WTC11 (cell line): ENCODE measurements at regions not wholly inside any gene's neighbourhood (a gene's known extent, or its start where the extent isn't known, plus 50 kb on each side); places are given as distances from the start of the nearest gene placed in this dataset.

ENCODE experiments used
- ZNF121 ChIP-seq: sonication (generic); formaldehyde crosslinking; IDR thresholded peaks from 2 replicates; pipeline ENCODE4 v1.8.0; 2023; ENCODE audit warnings: missing genetic modification reagents
- TF ChIP-seq, protein P1 (sequence below): sonication (generic); formaldehyde crosslinking; IDR thresholded peaks from 2 replicates; pipeline ENCODE4 v1.8.1; 2023; ENCODE audit warnings: mild to moderate bottlenecking, missing genetic modification reagents, moderate library complexity
- TF ChIP-seq, protein P2 (sequence below): fragments of 200-600 bp; IDR thresholded peaks from 2 replicates; pipeline ENCODE4 v1.8.0; 2022; ENCODE audit warnings: antibody characterized with exemption
- TF ChIP-seq, protein P3 (sequence below): sonication (generic); formaldehyde crosslinking; IDR thresholded peaks from 2 replicates; pipeline ENCODE4 v1.8.1; 2022; ENCODE audit warnings: mild to moderate bottlenecking, moderate library complexity, missing genetic modification reagents

DNA sequence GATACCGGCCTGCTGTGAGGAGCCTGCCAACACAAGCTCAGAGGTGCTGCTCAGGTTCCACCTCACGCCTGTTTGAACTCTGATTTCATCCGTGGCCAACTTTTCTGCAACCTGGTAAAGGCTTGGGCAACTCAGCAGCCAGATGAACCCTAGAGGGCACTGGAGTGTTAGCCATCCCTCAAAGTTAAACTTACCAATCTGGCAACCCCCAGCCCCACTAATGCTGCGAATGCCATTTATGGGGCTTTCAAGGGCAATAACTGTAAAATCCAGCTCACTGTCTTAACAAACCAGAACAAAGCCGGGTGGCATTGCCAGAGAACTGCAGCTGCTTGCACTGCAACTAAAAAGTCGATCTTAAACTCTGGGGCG is 105.5 kb downstream of the AXIN2 start:
- TF ChIP-seq, protein P1, sequence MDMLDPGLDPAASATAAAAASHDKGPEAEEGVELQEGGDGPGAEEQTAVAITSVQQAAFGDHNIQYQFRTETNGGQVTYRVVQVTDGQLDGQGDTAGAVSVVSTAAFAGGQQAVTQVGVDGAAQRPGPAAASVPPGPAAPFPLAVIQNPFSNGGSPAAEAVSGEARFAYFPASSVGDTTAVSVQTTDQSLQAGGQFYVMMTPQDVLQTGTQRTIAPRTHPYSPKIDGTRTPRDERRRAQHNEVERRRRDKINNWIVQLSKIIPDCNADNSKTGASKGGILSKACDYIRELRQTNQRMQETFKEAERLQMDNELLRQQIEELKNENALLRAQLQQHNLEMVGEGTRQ = no peak
- TF ChIP-seq, protein P2, sequence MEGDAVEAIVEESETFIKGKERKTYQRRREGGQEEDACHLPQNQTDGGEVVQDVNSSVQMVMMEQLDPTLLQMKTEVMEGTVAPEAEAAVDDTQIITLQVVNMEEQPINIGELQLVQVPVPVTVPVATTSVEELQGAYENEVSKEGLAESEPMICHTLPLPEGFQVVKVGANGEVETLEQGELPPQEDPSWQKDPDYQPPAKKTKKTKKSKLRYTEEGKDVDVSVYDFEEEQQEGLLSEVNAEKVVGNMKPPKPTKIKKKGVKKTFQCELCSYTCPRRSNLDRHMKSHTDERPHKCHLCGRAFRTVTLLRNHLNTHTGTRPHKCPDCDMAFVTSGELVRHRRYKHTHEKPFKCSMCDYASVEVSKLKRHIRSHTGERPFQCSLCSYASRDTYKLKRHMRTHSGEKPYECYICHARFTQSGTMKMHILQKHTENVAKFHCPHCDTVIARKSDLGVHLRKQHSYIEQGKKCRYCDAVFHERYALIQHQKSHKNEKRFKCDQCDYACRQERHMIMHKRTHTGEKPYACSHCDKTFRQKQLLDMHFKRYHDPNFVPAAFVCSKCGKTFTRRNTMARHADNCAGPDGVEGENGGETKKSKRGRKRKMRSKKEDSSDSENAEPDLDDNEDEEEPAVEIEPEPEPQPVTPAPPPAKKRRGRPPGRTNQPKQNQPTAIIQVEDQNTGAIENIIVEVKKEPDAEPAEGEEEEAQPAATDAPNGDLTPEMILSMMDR = no peak
- TF ChIP-seq, protein P3, sequence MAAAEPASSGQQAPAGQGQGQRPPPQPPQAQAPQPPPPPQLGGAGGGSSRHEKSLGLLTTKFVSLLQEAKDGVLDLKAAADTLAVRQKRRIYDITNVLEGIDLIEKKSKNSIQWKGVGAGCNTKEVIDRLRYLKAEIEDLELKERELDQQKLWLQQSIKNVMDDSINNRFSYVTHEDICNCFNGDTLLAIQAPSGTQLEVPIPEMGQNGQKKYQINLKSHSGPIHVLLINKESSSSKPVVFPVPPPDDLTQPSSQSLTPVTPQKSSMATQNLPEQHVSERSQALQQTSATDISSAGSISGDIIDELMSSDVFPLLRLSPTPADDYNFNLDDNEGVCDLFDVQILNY (CRISPR knock-in tag) = no peak
- TF ChIP-seq ZNF121 = no peak
